ENCODE measurements at regions not wholly inside any gene's neighbourhood (a gene's known extent, or its start where the extent isn't known, plus 50 kb on each side); places are given as distances from the start of the nearest gene placed in this dataset.

DNA sequence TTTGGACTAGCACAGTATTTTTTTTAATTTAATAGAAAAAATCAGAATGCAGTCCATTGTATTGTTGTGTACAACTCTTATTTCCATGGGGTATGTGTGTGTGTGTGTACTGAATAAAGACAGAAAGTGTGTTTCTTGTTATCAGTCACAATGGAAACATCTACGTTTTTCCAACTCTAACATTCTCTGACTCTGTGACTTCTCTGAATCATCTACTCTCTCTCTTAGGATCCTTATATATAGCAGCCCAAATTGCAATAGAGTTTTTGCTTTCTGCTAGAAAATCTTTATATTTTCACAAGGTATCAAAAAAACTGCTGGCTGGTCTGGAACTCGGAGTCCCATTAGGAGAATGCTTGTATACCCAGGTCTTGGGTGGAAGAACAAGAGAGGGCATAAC lies 138.9 kb upstream of the ARID2 start:
- DNase-seq: no peak

DNA sequence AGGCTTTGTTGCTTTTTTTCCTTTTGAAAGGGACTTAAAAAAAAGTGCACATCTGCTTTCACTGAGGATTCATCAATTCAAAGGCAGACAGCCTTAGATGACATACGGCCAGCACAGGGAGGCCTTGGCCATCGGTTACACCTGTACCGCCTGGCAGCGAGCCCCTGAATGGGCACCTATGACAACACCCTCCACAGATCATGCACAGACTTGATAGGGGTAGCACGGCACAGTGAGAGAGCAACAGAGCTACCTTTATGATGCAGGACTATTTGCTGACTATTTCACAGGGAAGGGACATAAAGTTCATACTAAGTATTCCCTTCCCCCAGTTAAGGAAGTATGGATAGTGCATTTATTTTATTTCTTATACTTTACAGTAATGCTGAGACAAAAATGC lies 137.9 kb upstream of the ARID2 start:
- no peak for DNase-seq

DNA sequence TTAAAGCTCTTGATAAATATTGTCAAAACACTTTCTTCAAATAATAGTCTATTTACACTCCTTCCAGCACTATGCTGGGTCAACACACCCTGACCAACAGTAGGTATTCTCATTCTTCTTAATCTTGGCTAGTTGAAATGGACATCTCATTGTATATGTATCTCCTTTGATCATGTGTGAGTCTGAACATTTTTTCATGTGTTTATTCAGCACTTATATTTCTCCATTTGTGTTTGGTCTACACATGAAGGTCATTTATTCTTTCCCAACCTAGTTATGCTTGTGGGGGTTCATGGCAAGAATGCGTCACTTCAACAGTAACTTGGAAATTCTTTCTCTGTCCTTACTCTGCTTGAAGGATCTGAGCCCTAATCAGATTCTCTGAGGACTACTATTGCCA lies 133.1 kb upstream of the ARID2 start:
- no peak for DNase-seq

DNA sequence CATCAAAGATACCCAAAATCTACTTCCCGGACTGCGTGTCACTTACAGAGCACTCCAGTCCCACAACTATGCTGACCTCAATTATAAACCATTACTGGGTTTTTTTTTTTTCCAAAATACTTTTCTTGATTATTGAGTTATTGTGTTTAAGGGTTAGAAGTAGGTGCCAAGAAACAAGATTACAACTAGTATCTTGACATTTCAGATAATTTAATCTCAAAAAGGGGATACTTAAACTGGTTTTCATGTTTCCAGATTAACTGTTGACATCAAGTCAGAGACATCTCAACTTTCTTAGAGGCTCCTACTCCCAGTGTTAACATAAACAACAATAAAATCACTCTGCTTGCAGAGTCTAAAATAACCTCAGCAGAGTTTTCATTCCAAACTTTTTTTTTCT lies 131.2 kb upstream of the ARID2 start:
- no peak for DNase-seq

DNA sequence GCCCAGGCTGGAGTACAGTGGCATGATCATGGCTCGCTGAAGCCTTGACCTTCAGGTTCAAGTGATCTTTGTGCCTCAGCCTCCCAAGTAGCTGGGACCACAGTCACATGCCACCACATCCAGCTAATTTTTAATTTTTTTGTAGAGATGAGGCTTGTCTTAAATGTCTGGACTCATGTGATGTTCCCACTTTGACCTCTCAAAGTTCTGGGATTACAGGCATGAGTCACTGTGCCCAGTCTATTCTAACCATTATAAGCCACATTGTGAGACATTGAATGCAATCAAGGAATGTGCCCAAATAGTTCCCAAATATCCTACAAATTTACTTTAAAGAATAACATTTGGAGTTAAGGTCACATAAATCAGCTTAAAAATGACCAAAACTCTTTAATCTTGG lies 130.7 kb upstream of the ARID2 start:
- no peak for DNase-seq

DNA sequence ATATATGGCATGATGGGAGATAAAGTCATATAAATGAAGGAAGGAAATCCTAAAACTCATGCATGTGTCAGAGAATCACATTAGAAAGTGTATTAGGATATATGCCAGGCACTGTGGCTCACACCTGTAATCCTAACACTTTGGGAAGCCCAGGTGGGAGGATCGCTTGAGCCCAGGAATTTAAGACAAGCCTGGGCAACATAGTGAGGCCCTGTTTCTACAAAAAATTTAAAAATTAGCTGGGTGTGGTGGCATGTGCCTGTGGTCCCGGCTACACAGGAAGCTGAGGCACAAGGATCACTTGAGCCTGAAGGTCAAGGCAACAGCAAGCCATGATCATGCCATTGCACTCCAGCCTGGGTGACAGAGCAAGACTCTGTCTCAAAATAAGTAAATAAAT lies 130.3 kb upstream of the ARID2 start:
- no peak for DNase-seq

DNA sequence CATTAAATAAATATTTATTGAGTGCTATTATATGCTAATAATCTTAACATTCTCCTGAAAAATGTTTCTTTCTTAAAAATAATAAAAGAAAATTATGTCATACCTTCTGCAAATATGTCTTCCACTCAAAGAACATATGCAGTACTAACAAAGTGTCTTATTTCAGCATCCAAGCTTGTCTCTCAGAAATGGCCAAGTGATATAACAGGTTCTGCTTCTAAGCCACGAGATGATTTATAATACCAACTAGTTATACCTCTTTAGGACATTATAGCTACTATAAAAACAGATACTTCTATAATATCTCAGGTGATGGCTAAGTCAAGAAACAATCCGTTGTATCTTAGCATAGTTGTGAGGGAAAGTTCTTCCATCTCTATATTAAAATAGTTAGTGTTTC lies 128.1 kb upstream of the ARID2 start:
- DNase-seq: no peak

DNA sequence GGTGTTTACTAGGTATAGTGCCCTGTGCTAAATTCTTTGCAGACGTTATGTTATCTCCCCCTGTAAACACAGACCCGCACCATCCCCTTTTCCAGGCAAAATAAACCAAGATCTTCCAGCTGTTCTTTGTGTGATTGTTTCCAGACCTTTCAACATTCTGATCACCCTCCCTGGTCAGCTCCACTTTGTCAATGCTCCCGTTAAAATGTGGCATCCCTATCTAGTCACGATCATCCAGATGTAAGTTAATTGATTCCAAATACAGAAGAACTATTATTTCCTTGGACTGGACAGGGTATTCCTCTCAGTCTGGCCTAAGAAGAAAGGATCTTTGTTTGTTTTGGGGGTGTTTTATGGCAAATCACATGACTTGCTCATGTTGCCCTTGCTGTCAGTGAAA lies 127.6 kb upstream of the ARID2 start:
- DNase-seq: no peak

DNA sequence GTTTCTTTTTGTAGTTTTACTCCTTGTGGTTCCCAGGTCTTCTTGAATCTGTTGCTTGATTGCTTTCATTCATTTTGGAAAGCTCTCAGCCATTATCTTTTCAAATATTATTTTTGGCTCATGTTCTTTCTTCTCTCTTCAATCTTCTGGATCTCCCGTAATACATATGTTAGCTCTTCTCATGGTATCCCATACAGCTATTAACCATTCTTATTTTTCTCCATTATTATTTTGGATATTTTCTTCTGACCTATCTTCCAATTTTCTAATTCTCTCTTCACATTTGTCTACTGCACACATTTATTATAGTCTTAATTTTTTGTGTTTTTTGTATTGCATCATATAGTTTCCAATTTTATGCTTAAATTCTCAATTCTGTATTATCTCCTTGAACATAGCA lies 123.9 kb upstream of the ARID2 start:
- DNase-seq: no peak

DNA sequence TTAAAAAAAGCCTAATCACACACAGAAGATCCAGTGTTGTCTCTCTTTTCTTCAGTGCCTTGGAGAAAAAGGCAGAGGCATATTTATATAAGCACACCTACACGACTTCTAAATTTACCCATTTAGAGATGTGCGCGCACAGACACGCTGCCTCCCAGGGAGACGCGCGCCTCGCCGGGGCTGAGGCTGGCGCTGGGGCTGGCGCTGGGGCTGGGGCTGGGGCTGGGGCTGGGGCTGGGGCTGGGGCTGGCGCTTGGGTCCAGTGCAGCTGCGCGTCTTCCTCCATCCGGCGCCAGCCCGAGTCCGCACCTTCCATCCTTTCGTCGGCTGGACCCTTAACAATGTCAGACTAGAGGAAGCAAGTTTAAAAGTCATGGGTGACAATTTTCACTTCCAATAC lies 118.4 kb upstream of the ARID2 start:
- DNase-seq: no peak

DNA sequence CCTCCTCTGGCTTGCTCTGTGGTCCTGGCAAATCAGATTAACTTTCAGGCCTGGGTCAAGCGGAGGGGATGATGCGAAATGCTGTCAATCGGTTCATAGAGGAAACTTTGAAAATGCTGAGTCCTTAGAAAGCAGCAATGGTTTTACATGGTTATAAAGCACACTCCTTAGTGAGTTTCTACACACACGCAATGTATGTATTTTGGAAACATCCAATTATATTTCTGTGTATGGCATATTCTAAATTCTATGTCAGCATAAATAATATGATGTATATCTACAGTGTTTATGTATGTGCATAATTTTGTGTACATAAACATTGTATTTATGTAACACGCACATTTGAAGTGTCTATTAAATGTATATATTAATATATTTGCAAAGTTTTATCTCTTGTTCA lies 118.0 kb upstream of the ARID2 start:
- no peak for DNase-seq

DNA sequence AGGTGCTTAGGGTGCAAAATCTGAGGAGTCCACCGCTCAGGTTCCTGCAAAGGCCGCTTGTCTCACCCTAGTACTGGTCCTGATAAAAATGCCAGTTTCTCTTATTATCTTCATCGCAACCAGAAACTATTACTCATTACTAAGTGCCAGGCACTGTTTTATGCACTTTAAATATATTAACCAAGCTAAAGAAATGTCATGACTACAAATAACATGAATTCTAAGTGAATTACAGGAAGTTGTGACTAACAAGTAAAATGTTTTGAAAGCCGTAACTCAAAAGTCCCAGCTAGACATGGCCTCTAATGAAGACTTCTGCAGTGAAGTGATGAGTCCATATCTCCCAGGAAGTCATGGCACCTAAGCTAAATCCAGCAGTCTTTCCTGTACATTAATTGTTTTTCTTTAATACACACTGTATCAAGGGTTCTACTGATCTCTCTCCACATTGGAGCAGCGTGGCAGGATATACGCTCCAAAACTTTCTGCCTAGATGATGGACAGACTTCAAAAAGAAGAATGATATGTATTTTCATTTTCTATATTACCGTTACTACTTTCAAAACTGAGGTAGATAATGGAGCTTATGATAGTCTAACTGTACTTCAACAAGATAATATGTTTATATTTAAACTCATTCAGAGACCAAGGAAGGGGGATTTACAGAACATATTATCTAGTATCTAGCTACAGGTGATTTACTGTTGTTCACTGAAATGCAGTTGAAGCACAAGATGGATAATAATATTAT lies 117.3 kb upstream of the ARID2 start:
- DNase-seq: no peak

DNA sequence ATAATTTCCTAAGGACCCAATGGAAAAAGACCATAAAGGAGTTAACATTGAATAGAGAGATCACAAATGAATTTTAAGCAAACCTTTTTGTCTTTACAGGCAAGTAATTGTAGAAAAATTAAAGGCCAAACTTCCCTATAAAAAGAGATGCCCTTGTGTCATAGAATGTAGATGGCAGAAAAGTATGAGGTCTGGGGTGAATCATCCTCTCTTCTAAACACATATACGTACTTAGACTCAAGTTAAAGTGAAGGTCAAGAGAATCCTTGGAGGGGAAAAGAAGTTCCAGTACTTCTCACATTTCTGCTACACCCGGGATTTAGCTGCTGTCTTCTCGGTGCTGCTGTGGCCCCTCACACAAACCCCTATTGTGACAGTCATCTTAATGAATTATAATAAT lies 116.2 kb upstream of the ARID2 start:
- DNase-seq: no peak

DNA sequence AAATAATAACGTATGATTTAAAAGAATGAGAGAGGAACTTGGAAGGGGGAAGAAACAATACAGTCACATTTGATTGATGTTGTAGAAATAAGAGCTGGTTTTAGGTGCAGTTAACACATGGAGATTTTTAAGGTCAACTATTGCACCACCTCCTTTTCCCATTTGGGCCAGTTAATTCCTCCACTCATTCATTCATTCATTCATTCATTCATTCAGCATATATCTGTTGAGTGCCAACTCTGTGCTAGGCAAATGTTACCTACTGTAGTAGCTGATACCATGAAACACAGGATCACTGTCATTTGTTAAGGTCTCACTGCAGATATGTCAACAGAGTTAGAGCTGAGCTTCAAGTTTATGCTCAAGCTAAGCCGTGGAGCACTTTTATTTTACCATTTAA lies 115.7 kb upstream of the ARID2 start:
- DNase-seq: no peak

DNA sequence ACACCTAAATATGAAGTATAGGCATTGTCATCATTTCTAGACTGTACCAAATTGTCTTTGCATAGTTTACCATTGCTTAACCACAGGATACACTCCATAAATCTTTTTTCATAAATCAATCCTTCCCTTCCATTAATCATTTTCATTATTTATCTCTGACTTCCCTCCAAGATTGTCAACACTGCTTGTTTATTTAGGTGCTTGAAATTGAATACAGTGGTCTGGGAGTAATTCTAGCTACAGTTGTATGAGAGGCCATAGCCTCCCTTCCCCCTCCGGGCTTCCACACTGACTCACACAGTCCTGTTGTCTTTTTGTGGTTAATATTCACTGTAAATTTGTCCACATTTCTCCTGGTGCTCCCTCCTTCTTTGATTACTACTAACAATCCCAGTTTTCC lies 114.2 kb upstream of the ARID2 start:
- no peak for DNase-seq

DNA sequence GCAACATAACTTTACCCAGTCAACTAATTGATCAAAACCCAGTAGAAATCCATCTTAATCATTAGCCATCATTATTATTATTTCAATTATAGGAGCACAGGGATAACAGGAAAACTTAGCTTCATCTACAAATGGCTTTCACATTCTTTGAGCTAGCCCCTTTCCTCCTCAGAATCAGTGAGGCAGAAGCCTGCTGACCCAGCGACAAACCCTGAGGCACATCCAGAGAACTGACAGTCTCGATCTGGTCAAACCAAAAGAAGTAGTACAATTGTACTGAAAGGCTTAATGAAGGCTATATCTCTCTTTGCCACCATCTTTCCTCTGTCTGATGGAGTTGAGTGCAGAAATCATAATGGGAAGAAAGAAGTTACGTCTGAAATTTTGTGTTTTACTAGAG lies 109.8 kb upstream of the ARID2 start:
- DNase-seq: no peak

DNA sequence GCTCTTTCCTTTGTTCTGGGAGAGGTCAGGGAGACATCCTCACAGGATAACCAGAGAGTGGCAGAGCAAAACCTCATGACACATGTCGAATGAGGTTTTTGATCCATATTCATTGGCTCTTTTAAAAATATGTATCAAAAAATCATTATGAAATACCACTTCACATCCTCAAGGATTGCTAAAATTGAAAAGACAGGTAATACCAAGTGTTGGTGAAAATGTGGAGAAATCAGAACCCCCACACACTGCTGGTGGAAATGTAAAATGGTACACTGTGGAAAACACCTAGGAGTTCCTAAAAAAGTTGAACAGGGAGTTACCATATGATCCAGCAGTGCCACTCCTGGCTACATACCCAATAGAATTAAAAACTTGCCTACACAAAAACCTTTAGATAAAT lies 107.8 kb upstream of the ARID2 start:
- no peak for DNase-seq

DNA sequence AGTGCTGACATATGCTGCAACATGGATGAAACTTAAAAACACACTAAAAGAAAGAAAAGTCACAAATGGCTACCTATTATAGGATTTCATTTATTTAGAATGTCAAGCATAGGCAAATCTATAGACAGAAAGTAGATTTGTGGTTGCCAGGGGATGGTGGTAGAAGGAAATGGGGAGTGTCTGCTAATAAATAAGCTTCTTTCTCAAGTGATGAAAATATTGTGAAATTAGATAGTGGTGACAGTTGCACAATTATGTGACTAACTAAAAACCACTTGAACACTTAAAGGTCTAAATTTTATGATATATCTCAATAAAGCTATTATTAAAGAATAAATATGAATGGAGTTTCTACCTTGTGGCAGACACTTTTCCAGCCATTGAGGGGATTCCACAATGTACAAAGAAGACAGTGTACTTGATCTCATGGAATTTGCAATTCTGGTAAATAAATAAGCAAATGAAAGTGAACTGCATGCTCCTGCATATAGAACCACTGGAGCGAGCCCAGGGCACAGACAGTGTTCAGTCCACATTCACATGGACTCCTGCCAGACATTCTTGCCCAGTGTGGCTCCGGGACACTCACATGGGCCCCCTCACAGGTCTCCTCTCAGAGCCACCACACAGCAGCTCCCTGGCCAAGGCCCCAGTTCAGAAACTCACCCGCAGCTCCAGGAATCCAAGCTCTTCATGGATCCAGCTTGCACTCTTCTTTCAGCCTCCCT lies 107.1 kb upstream of the ARID2 start:
- DNase-seq: no peak

DNA sequence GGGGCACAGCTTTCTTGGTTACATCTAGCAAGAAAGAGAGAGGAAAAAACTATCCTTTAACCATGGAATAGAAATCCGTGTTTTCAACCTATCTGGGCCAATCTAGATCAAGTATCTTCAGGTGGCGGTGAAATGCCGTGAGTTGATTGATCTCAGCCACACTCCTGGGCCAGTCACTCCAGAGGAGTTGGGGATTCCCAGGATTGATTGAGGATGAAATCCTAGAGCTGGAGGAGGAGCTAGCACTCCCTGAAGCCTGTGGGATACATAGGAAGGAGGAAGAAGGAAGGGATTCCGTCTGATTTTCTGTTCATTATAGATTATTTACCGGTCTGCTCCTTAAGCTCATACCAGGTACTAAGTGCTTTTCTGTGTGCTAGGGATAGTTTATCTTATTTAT lies 106.3 kb upstream of the ARID2 start:
- DNase-seq: no peak

DNA sequence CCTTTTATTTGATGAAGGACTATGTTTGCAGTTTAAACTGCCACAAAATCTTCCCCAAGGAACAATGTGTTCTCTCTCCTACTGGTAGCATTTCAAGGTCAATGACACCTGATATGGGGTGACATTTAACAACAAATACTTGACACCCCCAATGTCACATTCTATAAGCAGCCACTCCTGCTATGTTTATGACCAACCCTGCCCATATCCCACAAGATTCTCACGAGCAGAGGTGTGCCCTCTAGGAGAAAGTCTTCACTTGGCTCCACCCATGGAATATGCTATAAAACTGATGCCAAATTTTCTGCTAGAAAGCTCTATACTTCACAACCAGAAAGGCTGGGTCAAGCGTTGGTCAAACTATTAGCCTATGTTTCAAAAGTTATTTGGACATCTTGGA lies 105.6 kb upstream of the ARID2 start:
- no peak for DNase-seq

DNA sequence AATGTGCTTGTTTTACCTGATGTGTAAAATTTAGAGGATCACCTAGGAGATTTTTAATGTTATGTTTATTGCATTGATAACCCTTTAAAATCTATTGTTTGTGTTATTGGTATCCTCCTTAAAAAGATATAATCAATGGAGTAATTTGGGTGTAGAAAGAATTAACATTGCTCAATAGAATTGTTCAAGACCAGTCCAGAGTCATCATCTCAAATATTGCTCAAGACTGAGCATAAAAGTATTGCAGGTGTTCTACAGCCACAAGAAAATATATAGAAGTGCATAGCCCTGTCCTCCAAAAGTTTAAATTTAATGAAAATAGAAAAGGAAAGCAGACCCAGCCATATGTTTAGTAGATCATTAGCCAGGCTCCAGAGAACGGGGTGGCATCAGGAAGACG lies 102.5 kb upstream of the ARID2 start:
- no peak for DNase-seq

DNA sequence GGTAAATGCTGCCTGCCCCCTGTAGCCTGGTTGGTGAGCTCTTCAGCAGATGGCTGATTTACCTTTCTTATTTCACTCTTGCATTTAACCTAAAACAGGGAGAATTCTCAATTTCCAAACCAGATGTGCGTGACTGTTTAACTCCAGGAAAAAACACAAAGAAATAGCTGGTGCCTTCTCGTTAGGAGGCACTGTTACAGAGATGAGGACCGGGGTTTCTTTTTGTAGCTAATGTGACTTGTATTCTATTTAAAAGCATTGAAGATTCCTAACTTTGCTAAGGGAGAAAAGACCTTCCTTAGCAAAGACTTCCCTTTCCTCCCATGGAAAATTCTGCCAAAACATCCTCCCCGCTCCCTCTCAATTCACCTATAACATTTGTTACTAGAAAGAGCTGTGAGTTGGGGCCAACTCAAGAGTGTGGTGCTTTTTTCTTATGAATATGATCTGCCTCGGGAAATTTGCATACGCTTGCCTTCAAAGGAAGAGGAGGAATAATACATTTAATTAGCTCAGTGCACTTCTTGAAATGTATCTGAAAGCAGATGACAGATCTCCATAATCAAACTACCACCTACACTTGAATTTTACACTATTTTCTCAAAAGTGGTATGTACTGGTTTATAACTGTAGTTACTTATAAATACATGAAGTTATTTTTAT lies 102.0 kb upstream of the ARID2 start:
- DNase-seq: no peak

DNA sequence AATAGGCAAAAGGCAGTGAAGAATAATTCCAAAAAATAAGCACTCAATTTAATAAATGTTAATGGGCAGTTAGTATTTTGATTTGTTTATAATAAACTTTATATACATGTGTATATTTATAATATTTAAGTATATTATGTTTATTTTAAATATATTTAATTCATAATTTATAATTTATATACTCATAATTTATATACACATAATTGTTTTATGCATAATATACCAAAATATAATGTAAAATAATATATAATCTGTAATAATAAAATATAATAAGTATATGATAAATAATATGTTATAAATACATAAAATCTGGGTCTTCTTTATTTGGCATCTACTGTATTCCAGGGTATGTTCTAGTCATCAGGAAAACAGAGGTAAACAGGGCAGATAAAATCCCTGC lies 100.2 kb upstream of the ARID2 start:
- DNase-seq: no peak

DNA sequence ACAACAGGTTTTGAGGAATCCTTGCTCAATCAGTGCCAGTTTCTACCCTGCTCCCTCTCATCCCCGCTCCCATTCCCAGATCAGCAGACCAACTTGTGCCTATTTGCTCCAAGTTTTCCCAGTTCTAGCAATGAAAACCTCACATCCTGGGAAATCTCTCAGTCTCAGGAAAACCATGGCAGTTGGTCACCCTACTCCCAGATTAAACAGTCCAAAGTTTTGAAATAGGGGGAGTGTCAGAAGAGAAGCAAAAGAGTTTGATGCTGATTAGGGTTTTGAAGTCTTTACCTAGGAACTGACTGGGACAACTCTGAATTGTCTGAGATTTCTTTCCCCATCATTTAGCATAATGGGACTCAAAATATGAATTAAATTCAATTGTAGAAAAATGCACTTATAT lies 95.8 kb upstream of the ARID2 start:
- DNase-seq: no peak

Measured in activated CD4-positive, alpha-beta T cell treated with anti-CD3 and anti-CD28 coated beads, Interleukin-2, amount 50 U/mL, for 4 hours (primary cell).